ENCODE measurements at regions not wholly inside any gene's neighbourhood (a gene's known extent, or its start where the extent isn't known, plus 50 kb on each side); places are given as distances from the start of the nearest gene placed in this dataset.

DNA sequence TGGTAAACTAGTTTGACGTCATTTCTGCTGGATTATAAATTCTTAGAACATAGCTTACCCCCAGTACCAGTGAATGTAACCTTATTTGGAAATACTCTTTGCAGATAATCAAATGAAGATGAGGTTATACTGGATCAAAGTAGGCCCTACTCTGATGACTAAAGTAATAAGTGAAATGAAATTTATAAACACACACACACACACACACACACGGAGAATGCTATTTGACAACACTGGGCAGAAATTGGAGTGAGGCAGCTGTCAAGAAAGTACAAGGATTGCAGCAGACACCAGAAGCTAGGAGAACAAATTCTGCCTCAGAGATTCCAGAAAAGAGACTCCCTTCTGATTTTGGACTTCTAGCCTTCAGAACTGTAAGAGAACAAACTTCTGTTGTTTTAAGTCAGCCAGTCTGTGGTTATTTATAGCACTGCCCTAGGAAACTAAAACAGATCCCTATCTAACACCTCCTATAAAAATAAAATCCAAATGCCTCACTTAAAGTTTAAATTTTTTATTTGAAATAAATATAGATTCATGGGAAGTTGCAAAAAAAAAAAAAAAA, 448.6 kb downstream of the PCDH18 start:
- H3K36me3 ChIP-seq, result no peaks in the 10 kb centered on the region
- no peak for DNase-seq
- H3K4me3 ChIP-seq, result no peak overlapping the region
- intact Hi-C loops (cut with DNase I), result no loop called here
- no peak overlapping the region for H3K27ac ChIP-seq
- no peaks in the 10 kb centered on the region for H3K4me1 ChIP-seq
- H3K9ac ChIP-seq (ENCODE audit: low read depth in 2 of 2, low read length in 2 of 2), result no peak overlapping the region
- TF ChIP-seq, protein P1, sequence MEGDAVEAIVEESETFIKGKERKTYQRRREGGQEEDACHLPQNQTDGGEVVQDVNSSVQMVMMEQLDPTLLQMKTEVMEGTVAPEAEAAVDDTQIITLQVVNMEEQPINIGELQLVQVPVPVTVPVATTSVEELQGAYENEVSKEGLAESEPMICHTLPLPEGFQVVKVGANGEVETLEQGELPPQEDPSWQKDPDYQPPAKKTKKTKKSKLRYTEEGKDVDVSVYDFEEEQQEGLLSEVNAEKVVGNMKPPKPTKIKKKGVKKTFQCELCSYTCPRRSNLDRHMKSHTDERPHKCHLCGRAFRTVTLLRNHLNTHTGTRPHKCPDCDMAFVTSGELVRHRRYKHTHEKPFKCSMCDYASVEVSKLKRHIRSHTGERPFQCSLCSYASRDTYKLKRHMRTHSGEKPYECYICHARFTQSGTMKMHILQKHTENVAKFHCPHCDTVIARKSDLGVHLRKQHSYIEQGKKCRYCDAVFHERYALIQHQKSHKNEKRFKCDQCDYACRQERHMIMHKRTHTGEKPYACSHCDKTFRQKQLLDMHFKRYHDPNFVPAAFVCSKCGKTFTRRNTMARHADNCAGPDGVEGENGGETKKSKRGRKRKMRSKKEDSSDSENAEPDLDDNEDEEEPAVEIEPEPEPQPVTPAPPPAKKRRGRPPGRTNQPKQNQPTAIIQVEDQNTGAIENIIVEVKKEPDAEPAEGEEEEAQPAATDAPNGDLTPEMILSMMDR (IDR thresholded peaks at IDR 0.05), result no peak
- no peaks in the 10 kb centered on the region for H3K9me3 ChIP-seq
- no peaks in the 10 kb centered on the region for H3K27me3 ChIP-seq

DNA sequence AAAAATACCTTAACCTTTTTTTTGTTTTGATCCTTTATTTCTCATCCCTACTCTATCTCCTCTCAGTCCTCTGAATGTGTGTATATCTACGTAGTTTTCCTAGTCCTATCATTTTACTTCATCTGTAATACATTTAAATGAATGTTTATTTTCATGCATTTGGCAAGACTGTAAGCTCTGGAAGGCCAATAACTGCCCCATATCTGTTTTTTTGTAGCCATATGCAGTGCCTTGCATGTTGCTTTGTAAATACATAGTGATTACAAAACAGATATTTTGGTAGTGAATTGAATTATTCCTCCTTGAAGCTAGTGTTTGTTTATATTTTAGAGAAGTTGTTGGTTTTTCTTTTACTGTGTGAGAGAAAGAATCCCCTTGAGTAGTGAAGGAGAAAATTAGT, 450.2 kb downstream of the PCDH18 start:
- TF ChIP-seq, protein P1 (IDR thresholded peaks at IDR 0.05), result no peak
- H3K36me3 ChIP-seq, result no peaks in the 10 kb centered on the region
- H3K27ac ChIP-seq, result no peak overlapping the region
- no peak for DNase-seq
- intact Hi-C loops (cut with DNase I), result no loop called here
- no peaks in the 10 kb centered on the region for H3K9me3 ChIP-seq
- no peaks in the 10 kb centered on the region for H3K4me1 ChIP-seq
- no peak overlapping the region for H3K4me3 ChIP-seq
- H3K27me3 ChIP-seq, result no peaks in the 10 kb centered on the region
- no peak overlapping the region for H3K9ac ChIP-seq (ENCODE audit: low read depth in 2 of 2, low read length in 2 of 2)

DNA sequence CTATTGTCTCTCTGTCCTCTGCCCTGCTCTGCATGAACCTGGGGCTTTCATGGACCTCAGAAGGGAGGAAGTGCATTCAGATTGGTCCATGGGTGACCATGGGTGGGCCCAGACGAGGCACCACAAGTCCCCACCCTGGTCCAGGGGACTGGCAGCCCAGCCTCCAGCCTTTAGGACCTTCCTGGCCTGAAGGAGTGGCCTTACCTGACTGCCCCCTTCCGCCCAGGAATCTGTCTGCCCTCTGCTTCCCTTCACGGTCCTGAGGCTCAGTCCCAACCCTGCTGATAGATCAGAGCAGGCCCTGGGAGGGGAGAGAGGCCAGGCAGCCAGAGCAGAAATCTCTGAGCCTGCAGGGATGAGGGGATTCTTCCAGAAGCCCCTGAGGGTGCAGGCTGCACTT, 455.4 kb downstream of the PCDH18 start:
- Histone ChIP-seq H3K36me3 (no peaks in the 10 kb centered on the region), H3K9ac (ENCODE audit: low read depth in 2 of 2, low read length in 2 of 2) (no peak overlapping the region), H3K9me3 (no peaks in the 10 kb centered on the region), H3K27me3 (no peaks in the 10 kb centered on the region), H3K27ac (no peak overlapping the region), H3K4me1 (no peaks in the 10 kb centered on the region), H3K4me3 (no peak overlapping the region)
- TF ChIP-seq, protein P1 (IDR thresholded peaks at IDR 0.05), result no peak
- intact Hi-C loops (cut with DNase I), result no loop called here
- DNase-seq, result no peak

GRCh38 chr4:137075586-137075985, 456.7 kb downstream of the PCDH18 start:
- DNase-seq, result no peak
- Histone ChIP-seq H3K27me3 (no peaks in the 10 kb centered on the region), H3K27ac (no peak overlapping the region), H3K9ac (ENCODE audit: low read depth in 2 of 2, low read length in 2 of 2) (no peak overlapping the region), H3K4me3 (no peak overlapping the region), H3K36me3 (no peaks in the 10 kb centered on the region), H3K4me1 (no peaks in the 10 kb centered on the region), H3K9me3 (no peaks in the 10 kb centered on the region)
- intact Hi-C loops (cut with DNase I), result no loop called here
- TF ChIP-seq, protein P1 (IDR thresholded peaks at IDR 0.05), result no peak

DNA sequence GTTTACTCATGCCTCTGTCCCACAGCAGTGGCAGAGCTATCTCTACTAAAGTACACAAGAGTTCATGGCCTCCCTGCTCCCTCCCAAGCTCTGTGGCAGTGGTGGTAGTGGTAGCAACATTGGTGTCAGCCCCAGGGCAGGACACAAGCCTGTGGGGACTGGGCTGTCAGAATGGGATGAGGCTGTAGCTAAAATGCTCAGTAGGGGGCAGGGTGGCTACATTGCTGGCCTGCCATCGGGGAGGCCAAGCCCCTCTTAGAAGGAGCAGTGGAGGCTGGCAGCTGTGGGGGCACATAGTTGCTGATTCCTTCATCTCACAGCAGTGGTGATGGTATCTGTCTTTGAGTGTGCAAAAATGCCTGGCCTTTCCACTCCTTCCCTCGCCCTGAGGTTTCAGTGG, 461.7 kb downstream of the PCDH18 start:
- Histone ChIP-seq H3K27ac (no peak overlapping the region), H3K36me3 (no peaks in the 10 kb centered on the region), H3K4me1 (no peaks in the 10 kb centered on the region), H3K27me3 (no peaks in the 10 kb centered on the region), H3K9ac (ENCODE audit: low read depth in 2 of 2, low read length in 2 of 2) (no peak overlapping the region), H3K9me3 (no peaks in the 10 kb centered on the region), H3K4me3 (no peak overlapping the region)
- intact Hi-C loops (cut with DNase I), result no loop called here
- no peak for DNase-seq
- TF ChIP-seq, protein P1 (IDR thresholded peaks at IDR 0.05), result no peak

All from colonic mucosa (tissue), 4 donors.